A549 (cell line): ENCODE measurements at regions not wholly inside any gene's neighbourhood (a gene's known extent, or its start where the extent isn't known, plus 50 kb on each side); places are given as distances from the start of the nearest gene placed in this dataset.

Experiments
- ATAC-seq, 2 experiments: fragments of 200-7000 bp in 1 of 2; fragments of >200 bp in 1 of 2; cut with Nextera tagmentation in 1 of 2; cut with Tn5 transposase in 1 of 2; 3 replicates each; pipeline versions ENCODE4 v1.8.0 to v1.9.1; 2018 to 2020; ENCODE audit warnings: mild to moderate bottlenecking in 1 of 2, moderate library complexity in 1 of 2
- CTCF ChIA-PET: fragments of 300-600 bp; sonication (Branson Sonifier 250); formaldehyde crosslinking; extraction: SDS; loops from one replicate; lab custom pipeline; 2021; ENCODE audit warnings: antibody characterized with exemption, inconsistent platforms; lab: Yijun Ruan, JAX
- POLR2A ChIA-PET: fragments of 350-600 bp; formaldehyde crosslinking; extraction: SDS; loops from one replicate; lab custom pipeline; 2021; ENCODE audit warnings: antibody characterized with exemption, inconsistent platforms; lab: Yijun Ruan, JAX
- DNase-seq, 2 experiments: peaks; one replicate each; pipeline versions ENCODE4 v3.0.0 to v3.0.0-alpha.2; 2011 to 2016; ENCODE audit warnings: low read depth in 1 of 2, low spot score in 1 of 2
- FAIRE-seq: peaks from 2 replicates; lab custom pipeline; 2011; peaks lifted over from hg19 to GRCh38; lab: Jason Lieb, UNC
- H3K27ac ChIP-seq, 2 experiments: fragments of >200 bp; sonication (Bioruptor Twin); formaldehyde crosslinking; 3 replicates each; pipeline ENCODE4 v1.5.1; 2016 to 2017
- H3K4me1 ChIP-seq: fragments of >200 bp; sonication (Bioruptor Twin); formaldehyde crosslinking; 3 replicates; pipeline ENCODE4 v1.6.1; 2016
- H3K4me2 ChIP-seq: fragments of >200 bp; sonication (Bioruptor Twin); formaldehyde crosslinking; 3 replicates; pipeline ENCODE4 v1.6.1; 2016
- H3K4me3 ChIP-seq: fragments of >200 bp; sonication (Bioruptor Twin); formaldehyde crosslinking; 3 replicates; pipeline ENCODE4 v1.5.1; 2016
- H3K9me3 ChIP-seq: fragments of >200 bp; sonication (Bioruptor Twin); formaldehyde crosslinking; 3 replicates; pipeline ENCODE4 v1.6.1; 2016
- CEBPB ChIP-seq, 2 experiments: fragments of >200 bp in 1 of 2; sonication (Bioruptor Twin) in 1 of 2; formaldehyde crosslinking in 1 of 2; IDR thresholded peaks; 2 replicates each; pipeline ENCODE4 v1.6.1; 2012 to 2016
- EHF ChIP-seq: fragments of 250-450 bp; sonication (Bioruptor Pico); IDR thresholded peaks from 2 replicates; pipeline ENCODE4 v1.5.0; 2020; ENCODE audit warnings: mild to moderate bottlenecking
- EHMT2 ChIP-seq: fragments of 200-600 bp; sonication (generic); IDR thresholded peaks from 2 replicates; pipeline ENCODE4 v1.6.1; 2016; ENCODE audit warnings: antibody characterized with exemption, low read depth, mild to moderate bottlenecking, moderate library complexity
- HOXB13 ChIP-seq: fragments of 250-450 bp; sonication (Bioruptor Pico); IDR thresholded peaks from 2 replicates; pipeline ENCODE4 v1.5.0; 2020; ENCODE audit warnings: low read depth, mild to moderate bottlenecking, moderate library complexity
- KDM5A ChIP-seq: fragments of 200-600 bp; sonication (generic); IDR thresholded peaks from 2 replicates; pipeline ENCODE4 v1.6.1; 2016; ENCODE audit warnings: antibody characterized with exemption, mild to moderate bottlenecking
- MAZ ChIP-seq: fragments of 150-350 bp; IDR thresholded peaks from 2 replicates; pipeline ENCODE4 v1.6.1; 2014; ENCODE audit warnings: antibody characterized with exemption, low read depth, low read length, borderline replicate concordance
- MYC ChIP-seq: IDR thresholded peaks from 2 replicates; pipeline ENCODE4 v1.6.1; 2012; ENCODE audit warnings: mild to moderate bottlenecking, inconsistent platforms, low read length, improper control_type of control experiment, borderline replicate concordance
- NPAS2 ChIP-seq: fragments of 250-450 bp; sonication (Bioruptor Pico); IDR thresholded peaks from 2 replicates; pipeline ENCODE4 v1.8.0; 2022; ENCODE audit warnings: mild to moderate bottlenecking, moderate library complexity, borderline replicate concordance
- PHF8 ChIP-seq: fragments of 200-600 bp; sonication (generic); IDR thresholded peaks from 2 replicates; pipeline ENCODE4 v1.6.1; 2016; ENCODE audit warnings: low read depth, mild to moderate bottlenecking, antibody characterized with exemption, moderate library complexity, borderline replicate concordance
- POLR2A ChIP-seq: IDR thresholded peaks from 2 replicates; pipeline ENCODE4 v1.6.1; 2012; ENCODE audit warnings: mild to moderate bottlenecking, low read length
- POLR2AphosphoS2 ChIP-seq: conservative IDR thresholded peaks from 2 replicates; pipeline ENCODE4 v1.6.1; 2012; ENCODE audit warnings: low read length, improper control_type of control experiment, inconsistent platforms
- RAD21 ChIP-seq, 2 experiments: fragments of >200 bp in 1 of 2; sonication (Bioruptor Twin) in 1 of 2; formaldehyde crosslinking in 1 of 2; IDR thresholded peaks in 1 of 2; conservative IDR thresholded peaks in 1 of 2; 2 replicates in 1 of 2; 3 replicates in 1 of 2; pipeline ENCODE4 v1.6.1; 2012 to 2018; ENCODE audit warnings: inconsistent platforms in 1 of 2
- RCOR1 ChIP-seq: fragments of 150-350 bp; IDR thresholded peaks from 2 replicates; pipeline ENCODE4 v1.6.1; 2014; ENCODE audit warnings: antibody characterized with exemption, low read length, low read depth
- SMC3 ChIP-seq: fragments of >200 bp; sonication (Bioruptor Twin); formaldehyde crosslinking; IDR thresholded peaks from 3 replicates; pipeline ENCODE4 v1.6.1; 2018; ENCODE audit warnings: inconsistent platforms
- SREBF2 ChIP-seq: fragments of 450-650 bp; IDR thresholded peaks from 2 replicates; pipeline ENCODE4 v1.6.1; 2014; ENCODE audit warnings: mild to moderate bottlenecking, moderate library complexity
- TP53 ChIP-seq: fragments of 250-450 bp; sonication (Bioruptor Pico); IDR thresholded peaks from 2 replicates; pipeline ENCODE4 v1.5.0; 2021; ENCODE audit warnings: mild to moderate bottlenecking, moderate library complexity
- ZC3H11A ChIP-seq: fragments of 450-650 bp; IDR thresholded peaks from 2 replicates; pipeline ENCODE4 v1.6.1; 2014; ENCODE audit warnings: antibody characterized with exemption, mild to moderate bottlenecking
- ZFP36 ChIP-seq: fragments of 450-650 bp; IDR thresholded peaks from 2 replicates; pipeline ENCODE4 v1.6.1; 2014; ENCODE audit warnings: borderline replicate concordance; ENCODE audit not compliant: partially characterized antibody
- WGBS: methylation state at CpG from one replicate; pipeline ENCODE4 v1.1.6; 2017; ENCODE audit errors: missing lambda C conversion rate; 5-methylcytosine and 5-hydroxymethylcytosine counted together
- TF ChIP-seq, protein P1 (sequence below): fragments of >200 bp; sonication (Bioruptor Twin); formaldehyde crosslinking; IDR thresholded peaks from 3 replicates; pipeline ENCODE4 v1.6.1; 2016
- TF ChIP-seq, protein P2 (sequence below): IDR thresholded peaks from 2 replicates; pipeline ENCODE4 v1.6.1; 2012; ENCODE audit warnings: low read depth, borderline replicate concordance
- TF ChIP-seq, protein P3 (sequence below): fragments of 200-600 bp; sonication (generic); IDR thresholded peaks from 2 replicates; pipeline ENCODE4 v1.6.1; 2016; ENCODE audit warnings: antibody characterized with exemption, mild to moderate bottlenecking, moderate library complexity

DNA sequence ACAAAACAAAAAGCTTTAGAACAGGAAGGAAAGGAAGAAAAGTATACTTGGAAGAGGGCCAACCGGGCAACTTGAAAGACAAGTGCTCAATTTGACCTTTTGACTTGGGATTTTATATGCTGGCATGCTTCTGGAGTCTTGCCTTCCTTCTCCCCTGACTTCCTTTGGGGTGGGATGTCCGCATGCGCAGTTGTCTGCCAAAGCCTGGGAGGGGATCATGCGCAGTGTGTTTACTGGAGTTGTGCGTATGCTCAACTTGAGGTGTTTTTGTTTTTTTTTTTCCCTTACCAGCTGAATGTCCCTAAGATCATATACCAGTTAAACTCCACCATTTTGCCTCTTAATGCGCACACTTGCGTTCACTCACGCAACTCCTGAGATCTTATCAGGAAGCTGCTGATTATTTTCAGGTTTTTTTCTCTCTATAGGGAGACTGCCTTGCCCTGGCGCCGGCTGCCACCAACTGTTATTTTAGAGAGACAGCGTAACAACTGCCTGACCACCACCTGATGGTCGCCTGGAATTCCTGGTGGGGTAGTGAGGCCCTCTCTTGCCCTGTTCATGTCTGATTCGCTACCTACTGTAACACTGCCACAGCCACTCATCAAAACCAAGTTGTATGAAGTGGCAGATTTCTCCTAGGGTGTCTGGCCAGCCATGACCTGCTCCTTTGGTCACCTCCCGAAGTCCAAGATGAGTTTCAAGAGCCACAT is 138.7 kb upstream of the ZNF644 start:
- Histone ChIP-seq H3K9me3 (no peaks in the 10 kb centered on the region), H3K4me1 (no peaks in the 10 kb centered on the region), H3K4me3 (no peak overlapping the region), H3K27ac (no peak overlapping the region), H3K4me2 (no peak overlapping the region)
- ChIA-PET CTCF (interaction anchor here (1.0 kb wide), 1 partner anchor 332 kb away, joined by 3 read pairs; no protein-coding TSS in a partner anchor), POLR2A (no interaction called here)
- ATAC-seq (no peak), FAIRE-seq (no peak), DNase-seq (no peak)
- TF ChIP-seq RAD21 (conservative IDR thresholded peaks at IDR 0.05 in 1 of 2, IDR thresholded peaks at IDR 0.05 in 1 of 2) (no peak), MYC (no peak), TP53 (no peak), EHF (CRISPR knock-in tag) (no peak), POLR2AphosphoS2 (no peak), PHF8 (no peak), EHMT2 (no peak), NPAS2 (CRISPR knock-in tag) (no peak), ZFP36 (no peak), CEBPB (IDR thresholded peaks at IDR 0.05) (no peak), RCOR1 (no peak)
- TF ChIP-seq, protein P1, sequence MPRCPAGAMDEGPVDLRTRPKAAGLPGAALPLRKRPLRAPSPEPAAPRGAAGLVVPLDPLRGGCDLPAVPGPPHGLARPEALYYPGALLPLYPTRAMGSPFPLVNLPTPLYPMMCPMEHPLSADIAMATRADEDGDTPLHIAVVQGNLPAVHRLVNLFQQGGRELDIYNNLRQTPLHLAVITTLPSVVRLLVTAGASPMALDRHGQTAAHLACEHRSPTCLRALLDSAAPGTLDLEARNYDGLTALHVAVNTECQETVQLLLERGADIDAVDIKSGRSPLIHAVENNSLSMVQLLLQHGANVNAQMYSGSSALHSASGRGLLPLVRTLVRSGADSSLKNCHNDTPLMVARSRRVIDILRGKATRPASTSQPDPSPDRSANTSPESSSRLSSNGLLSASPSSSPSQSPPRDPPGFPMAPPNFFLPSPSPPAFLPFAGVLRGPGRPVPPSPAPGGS: no peak
- TF ChIP-seq, protein P2, sequence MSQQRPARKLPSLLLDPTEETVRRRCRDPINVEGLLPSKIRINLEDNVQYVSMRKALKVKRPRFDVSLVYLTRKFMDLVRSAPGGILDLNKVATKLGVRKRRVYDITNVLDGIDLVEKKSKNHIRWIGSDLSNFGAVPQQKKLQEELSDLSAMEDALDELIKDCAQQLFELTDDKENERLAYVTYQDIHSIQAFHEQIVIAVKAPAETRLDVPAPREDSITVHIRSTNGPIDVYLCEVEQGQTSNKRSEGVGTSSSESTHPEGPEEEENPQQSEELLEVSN: no peak
- 75% methylated on average over 14 of the region's 14 CpGs for WGBS

DNA sequence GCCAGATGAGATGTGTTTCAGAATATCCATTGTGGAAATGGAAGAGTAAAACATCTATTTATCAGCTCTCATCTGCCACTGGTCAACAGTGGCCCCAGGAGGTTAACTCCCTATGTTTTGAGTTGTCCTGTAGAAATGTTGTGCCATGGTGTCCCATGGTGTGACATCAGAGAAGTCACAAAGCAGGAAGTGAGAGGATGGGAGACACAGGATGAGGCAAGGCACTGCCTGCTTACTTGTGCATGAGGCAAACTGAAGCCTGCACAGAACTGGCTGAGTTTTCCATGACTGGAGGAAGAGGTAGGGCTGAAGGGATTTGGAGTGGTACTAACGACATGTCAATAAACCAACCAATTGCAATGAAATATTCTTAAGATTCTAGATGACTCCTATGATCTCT is 131.5 kb upstream of the ZNF644 start:
- no peak for DNase-seq
- CTCF ChIA-PET: interaction anchor here (1.2 kb wide), 1 partner anchor 12 kb away, joined by 6 read pairs; no protein-coding TSS in a partner anchor
- FAIRE-seq: no peak

More for the DNA sequence above, 131.5 kb upstream of the ZNF644 start:
- Histone ChIP-seq H3K4me2 (no peak overlapping the region), H3K4me3 (no peak overlapping the region), H3K9me3 (no peaks in the 10 kb centered on the region), H3K27ac (no peak overlapping the region), H3K4me1 (no peaks in the 10 kb centered on the region)
- POLR2A ChIA-PET: no interaction called here
- no peak for ATAC-seq
- no peak for TF ChIP-seq HOXB13 (CRISPR knock-in tag)
- TF ChIP-seq SREBF2: no peak
- no peak for TF ChIP-seq ZC3H11A
- TF ChIP-seq POLR2A: no peak
- no peak for TF ChIP-seq RCOR1
- TF ChIP-seq EHMT2: no peak
- no peak for TF ChIP-seq MAZ
- no peak for TF ChIP-seq SMC3
- TF ChIP-seq, protein P3, sequence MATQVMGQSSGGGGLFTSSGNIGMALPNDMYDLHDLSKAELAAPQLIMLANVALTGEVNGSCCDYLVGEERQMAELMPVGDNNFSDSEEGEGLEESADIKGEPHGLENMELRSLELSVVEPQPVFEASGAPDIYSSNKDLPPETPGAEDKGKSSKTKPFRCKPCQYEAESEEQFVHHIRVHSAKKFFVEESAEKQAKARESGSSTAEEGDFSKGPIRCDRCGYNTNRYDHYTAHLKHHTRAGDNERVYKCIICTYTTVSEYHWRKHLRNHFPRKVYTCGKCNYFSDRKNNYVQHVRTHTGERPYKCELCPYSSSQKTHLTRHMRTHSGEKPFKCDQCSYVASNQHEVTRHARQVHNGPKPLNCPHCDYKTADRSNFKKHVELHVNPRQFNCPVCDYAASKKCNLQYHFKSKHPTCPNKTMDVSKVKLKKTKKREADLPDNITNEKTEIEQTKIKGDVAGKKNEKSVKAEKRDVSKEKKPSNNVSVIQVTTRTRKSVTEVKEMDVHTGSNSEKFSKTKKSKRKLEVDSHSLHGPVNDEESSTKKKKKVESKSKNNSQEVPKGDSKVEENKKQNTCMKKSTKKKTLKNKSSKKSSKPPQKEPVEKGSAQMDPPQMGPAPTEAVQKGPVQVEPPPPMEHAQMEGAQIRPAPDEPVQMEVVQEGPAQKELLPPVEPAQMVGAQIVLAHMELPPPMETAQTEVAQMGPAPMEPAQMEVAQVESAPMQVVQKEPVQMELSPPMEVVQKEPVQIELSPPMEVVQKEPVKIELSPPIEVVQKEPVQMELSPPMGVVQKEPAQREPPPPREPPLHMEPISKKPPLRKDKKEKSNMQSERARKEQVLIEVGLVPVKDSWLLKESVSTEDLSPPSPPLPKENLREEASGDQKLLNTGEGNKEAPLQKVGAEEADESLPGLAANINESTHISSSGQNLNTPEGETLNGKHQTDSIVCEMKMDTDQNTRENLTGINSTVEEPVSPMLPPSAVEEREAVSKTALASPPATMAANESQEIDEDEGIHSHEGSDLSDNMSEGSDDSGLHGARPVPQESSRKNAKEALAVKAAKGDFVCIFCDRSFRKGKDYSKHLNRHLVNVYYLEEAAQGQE: no peak
- TF ChIP-seq, protein P2: no peak
- TF ChIP-seq KDM5A: no peak
- 37% methylated on average over 1 of the region's 1 CpG for WGBS
